CD4-positive, alpha-beta memory T cell (primary cell): ENCODE measurements at regions not wholly inside any gene's neighbourhood (a gene's known extent, or its start where the extent isn't known, plus 50 kb on each side); places are given as distances from the start of the nearest gene placed in this dataset.

ENCODE experiments used
- CTCF ChIA-PET: fragments of 350-600 bp; sonication (Branson Sonifier 250); formaldehyde crosslinking; loops from one replicate; lab custom pipeline; 2021; ENCODE audit warnings: inconsistent platforms; ENCODE audit not compliant: partially characterized antibody; lab: Charles Lee
- POLR2A ChIA-PET: fragments of 350-600 bp; sonication (Branson Sonifier 250); formaldehyde crosslinking; loops from one replicate; lab custom pipeline; 2021; ENCODE audit not compliant: partially characterized antibody; lab: Charles Lee
- DNase-seq, 5 donors: peaks; one replicate each; pipeline versions ENCODE4 v3.0.0 to v3.0.0-alpha.2; 2020 to 2022; ENCODE audit warnings: mixed read lengths in 1 of 5
- H3K27ac ChIP-seq: one replicate; pipeline ENCODE4 v1.7.0; 2013; ENCODE audit warnings: low read depth, low read length
- H3K27me3 ChIP-seq: 2 replicates; pipeline ENCODE4 v1.7.0; 2013; ENCODE audit warnings: mild to moderate bottlenecking, low read length, moderate library complexity; ENCODE audit not compliant: insufficient read depth
- H3K36me3 ChIP-seq: 2 replicates; pipeline ENCODE4 v1.7.0; 2013; ENCODE audit warnings: mild to moderate bottlenecking, low read length, moderate library complexity; ENCODE audit not compliant: insufficient read depth
- H3K4me1 ChIP-seq: 2 replicates; pipeline ENCODE4 v1.7.0; 2013; ENCODE audit warnings: mild to moderate bottlenecking, low read length, moderate library complexity; ENCODE audit not compliant: insufficient read depth
- H3K4me3 ChIP-seq, 2 donors: one replicate each; pipeline ENCODE4 v1.7.0; 2013; ENCODE audit warnings: low read length in 2 of 2, mild to moderate bottlenecking in 1 of 2
- H3K9me3 ChIP-seq, 2 donors: one replicate each; pipeline ENCODE4 v1.7.0; 2013; ENCODE audit warnings: low read length in 2 of 2, control low read depth in 1 of 2; ENCODE audit not compliant: control insufficient read depth in 1 of 2
- H3K27ac Mint-ChIP-seq, 7 donors: one replicate each; pipeline ENCODE4 v1.8.0; 2020 to 2021; ENCODE audit warnings: mixed read lengths in 7 of 7, mild to moderate bottlenecking in 6 of 7, inconsistent platforms in 3 of 7, moderate library complexity in 3 of 7
- H3K27me3 Mint-ChIP-seq, 2 donors: one replicate each; pipeline ENCODE4 v1.8.0; 2020 to 2021; ENCODE audit warnings: mixed read lengths in 2 of 2
- H3K36me3 Mint-ChIP-seq, 2 donors: one replicate each; pipeline ENCODE4 v1.8.0; 2020 to 2021; ENCODE audit warnings: mixed read lengths in 2 of 2, inconsistent platforms in 1 of 2, mild to moderate bottlenecking in 1 of 2
- H3K4me1 Mint-ChIP-seq, 4 donors: one replicate each; pipeline ENCODE4 v1.8.0; 2020 to 2021; ENCODE audit warnings: mixed read lengths in 4 of 4, mild to moderate bottlenecking in 1 of 4
- H3K4me3 Mint-ChIP-seq, 8 donors: one replicate each; pipeline ENCODE4 v1.8.0; 2020 to 2021; ENCODE audit warnings: mixed read lengths in 8 of 8, mild to moderate bottlenecking in 7 of 8, moderate library complexity in 6 of 8, inconsistent platforms in 3 of 8
- H3K9me3 Mint-ChIP-seq, 8 donors: one replicate each; pipeline ENCODE4 v1.8.0; 2020 to 2021; ENCODE audit warnings: mixed read lengths in 8 of 8, mild to moderate bottlenecking in 5 of 8, inconsistent platforms in 3 of 8, moderate library complexity in 1 of 8
- intact Hi-C: fragments of 100-400 bp; cut with micrococcal nuclease; formaldehyde crosslinking; loops from one replicate; pipeline ENCODE4 v1.15.1; 2023

- Mint-ChIP-seq H3K36me3 (no peaks in the 10 kb centered on the region), H3K27me3 (no peaks in the 10 kb centered on the region), H3K4me1 (peaks cover 9 to 22% (median 12%) of the 10 kb centered on the region in 4 donors), H3K27ac (peak overlapping the region; percentile 13 to 87 (median 61)), H3K4me3 (peak overlapping the region; percentile 26 to 65 (median 44)), H3K9me3 (peaks cover 0 to 6% (median under 1%) of the 10 kb centered on the region in 8 donors)
- ChIA-PET CTCF (no interaction called here), POLR2A (no interaction called here)
- Histone ChIP-seq H3K9me3 (no peaks in the 10 kb centered on the region), H3K27ac (no peak overlapping the region), H3K36me3 (no peaks in the 10 kb centered on the region), H3K27me3 (no peaks in the 10 kb centered on the region), H3K4me1 (no peaks in the 10 kb centered on the region), H3K4me3 (no peak overlapping the region)
- DNase-seq = peak in 1 of 5 donors; percentile 10
- intact Hi-C loops = no loop called here
These were observed 634.0 kb upstream of the LMCD1 start for GRCh38 chr3:7867587-7867986.

DNA sequence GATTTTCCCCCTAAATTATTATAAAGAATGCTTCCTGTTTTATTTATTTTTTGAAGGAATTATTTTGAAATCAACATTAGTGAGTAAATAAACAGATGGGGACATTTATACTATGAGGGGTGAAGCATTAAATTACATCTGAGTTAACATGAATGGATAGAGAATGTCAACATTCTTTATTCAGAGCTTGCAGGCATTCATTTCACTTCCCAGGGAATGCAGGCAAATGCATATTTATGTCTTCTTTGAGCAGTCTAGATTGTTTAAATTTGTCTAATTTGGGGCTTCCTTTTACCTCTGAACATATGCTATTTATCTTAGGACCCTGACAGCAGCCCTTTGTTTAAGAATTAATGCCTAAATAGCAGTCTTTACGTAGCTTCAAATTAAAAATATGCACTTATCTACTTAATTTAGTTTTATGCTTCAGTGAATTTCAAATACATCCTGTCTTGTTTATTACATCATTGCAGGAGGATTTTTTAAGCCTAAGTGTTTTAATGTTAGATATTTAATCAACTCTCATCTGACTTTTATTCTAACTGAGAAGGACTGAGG lies 630.5 kb upstream of the LMCD1 start:
- no peak overlapping the region for H3K4me3 Mint-ChIP-seq
- Histone ChIP-seq H3K27me3 (no peaks in the 10 kb centered on the region), H3K4me1 (peaks cover 5% of the 10 kb centered on the region), H3K36me3 (no peaks in the 10 kb centered on the region), H3K9me3 (no peaks in the 10 kb centered on the region), H3K4me3 (no peak overlapping the region), H3K27ac (no peak overlapping the region)
- intact Hi-C loops = no loop called here
- H3K27me3 Mint-ChIP-seq = no peaks in the 10 kb centered on the region
- no peaks in the 10 kb centered on the region for H3K36me3 Mint-ChIP-seq
- no peak overlapping the region for H3K27ac Mint-ChIP-seq
- CTCF ChIA-PET = no interaction called here
- peaks cover 0 to 5% (median 2%) of the 10 kb centered on the region in 8 donors for H3K9me3 Mint-ChIP-seq
- peaks cover 9 to 28% (median 18%) of the 10 kb centered on the region in 4 donors for H3K4me1 Mint-ChIP-seq
- no peak for DNase-seq
- POLR2A ChIA-PET = no interaction called here

DNA sequence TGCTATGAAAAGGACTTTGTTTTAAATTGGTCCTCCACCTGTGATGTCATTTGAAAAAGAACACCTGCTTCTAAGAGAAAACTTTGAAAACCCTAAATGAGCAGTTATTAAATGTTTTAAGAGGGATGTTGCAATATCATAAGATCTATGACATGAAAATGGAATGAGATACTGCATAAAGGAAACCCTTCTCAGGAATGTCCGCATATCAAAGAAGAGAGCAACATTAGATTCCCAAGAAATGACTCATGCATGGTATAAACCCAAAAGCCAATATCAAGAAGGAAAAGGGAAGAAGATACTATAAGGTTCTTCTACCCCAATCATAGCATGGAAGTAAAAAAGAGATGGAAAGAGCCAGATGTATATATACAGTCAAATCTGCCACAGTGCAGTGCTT lies 627.5 kb upstream of the LMCD1 start:
- H3K27ac Mint-ChIP-seq = no peak overlapping the region
- peaks cover 32% of the 10 kb centered on the region for H3K4me1 ChIP-seq
- H3K9me3 ChIP-seq = no peaks in the 10 kb centered on the region
- no peak overlapping the region for H3K4me3 ChIP-seq
- no peaks in the 10 kb centered on the region for H3K36me3 ChIP-seq
- H3K27ac ChIP-seq = no peak overlapping the region
- peaks cover 12 to 37% (median 21%) of the 10 kb centered on the region in 4 donors for H3K4me1 Mint-ChIP-seq
- ChIA-PET CTCF (no interaction called here), POLR2A (no interaction called here)
- H3K27me3 Mint-ChIP-seq = no peaks in the 10 kb centered on the region
- peaks cover 0 to 5% (median 2%) of the 10 kb centered on the region in 8 donors for H3K9me3 Mint-ChIP-seq
- H3K4me3 Mint-ChIP-seq = no peak overlapping the region
- intact Hi-C loops = no loop called here
- DNase-seq = no peak
- no peaks in the 10 kb centered on the region for H3K27me3 ChIP-seq
- H3K36me3 Mint-ChIP-seq = peaks cover 0 to 3% of the 10 kb centered on the region in 2 donors

DNA sequence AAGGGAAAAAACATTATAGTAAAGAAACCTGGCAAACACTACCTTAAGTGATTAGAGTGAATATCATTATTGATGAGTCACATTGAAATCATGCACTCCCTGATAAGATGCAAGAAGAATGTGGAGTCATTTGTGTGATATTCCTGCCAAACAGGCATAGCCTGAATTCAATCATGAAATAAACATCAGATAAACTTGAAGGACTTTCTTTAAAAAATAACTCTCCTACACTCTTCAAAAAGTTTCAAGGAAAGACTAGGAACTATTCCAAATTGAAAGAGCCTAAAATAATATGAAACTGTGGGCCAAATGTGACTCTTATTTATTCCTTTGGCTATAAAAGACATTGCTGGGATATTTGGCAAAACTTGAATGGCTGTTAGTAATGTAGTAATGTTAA lies 625.7 kb upstream of the LMCD1 start:
- ChIA-PET CTCF (no interaction called here), POLR2A (no interaction called here)
- H3K36me3 Mint-ChIP-seq = peaks cover 0 to 3% of the 10 kb centered on the region in 2 donors
- no peak for DNase-seq
- no peaks in the 10 kb centered on the region for H3K27me3 Mint-ChIP-seq
- H3K4me1 Mint-ChIP-seq = peaks cover 12 to 38% (median 23%) of the 10 kb centered on the region in 4 donors
- peak overlapping the region in 1 of 8 donors; percentile 4 for H3K4me3 Mint-ChIP-seq
- H3K27me3 ChIP-seq = no peaks in the 10 kb centered on the region
- no peak overlapping the region for H3K4me3 ChIP-seq
- H3K27ac Mint-ChIP-seq = peak overlapping the region in 2 of 7 donors; percentile 95 to 96
- intact Hi-C loops = no loop called here
- no peaks in the 10 kb centered on the region for H3K9me3 ChIP-seq
- no peaks in the 10 kb centered on the region for H3K36me3 ChIP-seq
- H3K4me1 ChIP-seq = peaks cover 32% of the 10 kb centered on the region
- peaks cover 0 to 15% (median 3%) of the 10 kb centered on the region in 8 donors for H3K9me3 Mint-ChIP-seq
- no peak overlapping the region for H3K27ac ChIP-seq

DNA sequence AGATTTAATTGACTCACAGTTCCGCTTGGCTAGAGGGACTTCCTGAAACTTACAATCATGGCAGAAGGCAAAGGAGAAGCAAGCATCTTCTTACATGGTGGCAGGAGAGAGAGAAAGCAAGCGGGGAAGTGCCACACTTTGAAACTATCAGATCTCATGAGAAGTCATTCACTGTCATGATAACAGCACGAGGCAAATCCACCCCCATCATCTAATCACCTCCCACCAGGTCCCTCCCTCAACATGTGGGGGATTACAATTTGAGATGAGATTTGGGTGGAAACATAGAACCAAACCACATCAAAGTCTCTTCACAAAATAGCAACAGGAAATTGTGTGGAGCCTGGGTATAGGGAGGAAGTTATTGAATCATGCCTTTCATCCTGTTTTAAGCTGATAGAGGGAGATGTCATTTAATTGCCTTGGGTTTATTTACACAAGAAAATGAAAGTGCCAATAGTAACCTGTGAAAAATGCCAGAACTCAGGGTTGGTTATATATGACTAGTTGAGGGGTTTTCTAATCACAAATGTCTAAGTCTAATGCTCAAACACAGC lies 624.8 kb upstream of the LMCD1 start:
- Mint-ChIP-seq H3K27ac (peak overlapping the region; percentile 82 to 96 (median 91)), H3K4me3 (peak overlapping the region; percentile 7 to 82 (median 78)), H3K9me3 (peaks cover 0 to 15% (median 3%) of the 10 kb centered on the region in 8 donors), H3K27me3 (no peaks in the 10 kb centered on the region), H3K4me1 (peaks cover 14 to 39% (median 24%) of the 10 kb centered on the region in 4 donors), H3K36me3 (peaks cover under 1 to 3% of the 10 kb centered on the region in 2 donors)
- Histone ChIP-seq H3K36me3 (no peaks in the 10 kb centered on the region), H3K27me3 (no peaks in the 10 kb centered on the region), H3K27ac (no peak overlapping the region), H3K4me3 (no peak overlapping the region), H3K4me1 (peaks cover 33% of the 10 kb centered on the region), H3K9me3 (no peaks in the 10 kb centered on the region)
- CTCF ChIA-PET = no interaction called here
- peak; percentile 77 to 89 (median 81) for DNase-seq
- intact Hi-C loops = no loop called here
- POLR2A ChIA-PET = interaction anchor here (0.6 to 1.7 kb wide), 3 partner anchors 9 to 43 kb away, joined by 3 to 5 read pairs (median 3); no protein-coding TSS in a partner anchor

DNA sequence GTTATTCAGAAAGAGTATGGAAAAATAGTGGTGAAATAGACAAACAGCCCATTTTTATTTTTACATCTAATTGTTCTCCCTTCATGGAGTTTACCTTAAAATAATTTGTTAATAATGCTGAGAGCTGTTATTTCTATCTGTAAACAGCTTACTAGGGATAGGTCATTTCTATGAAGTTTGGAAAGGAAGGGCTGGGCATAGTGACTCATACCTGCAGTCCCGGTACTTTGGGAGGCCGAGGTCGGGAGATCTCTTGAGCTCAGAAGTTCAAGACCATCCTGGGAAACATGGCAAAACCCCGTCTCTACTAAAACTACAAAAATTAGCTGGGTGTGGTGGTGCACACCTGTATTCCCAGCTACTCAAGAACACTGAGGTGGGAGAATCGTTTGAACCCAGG lies 624.3 kb upstream of the LMCD1 start:
- Mint-ChIP-seq H3K4me1 (peaks cover 19 to 44% (median 29%) of the 10 kb centered on the region in 4 donors), H3K27me3 (no peaks in the 10 kb centered on the region), H3K27ac (peak overlapping the region; percentile 82 to 96 (median 91)), H3K4me3 (peak overlapping the region in 7 of 8 donors; percentile 65 to 82 (median 78)), H3K36me3 (peaks cover 3 to 5% of the 10 kb centered on the region in 2 donors), H3K9me3 (peaks cover 0 to 15% (median 3%) of the 10 kb centered on the region in 8 donors)
- H3K27ac ChIP-seq = no peak overlapping the region
- intact Hi-C loops = no loop called here
- no peaks in the 10 kb centered on the region for H3K27me3 ChIP-seq
- no peak overlapping the region for H3K4me3 ChIP-seq
- no peaks in the 10 kb centered on the region for H3K36me3 ChIP-seq
- POLR2A ChIA-PET = interaction anchor here (0.6 to 1.7 kb wide), 3 partner anchors 9 to 43 kb away, joined by 3 to 5 read pairs (median 3); no protein-coding TSS in a partner anchor
- H3K4me1 ChIP-seq = peaks cover 38% of the 10 kb centered on the region
- no peak for DNase-seq
- CTCF ChIA-PET = no interaction called here
- no peaks in the 10 kb centered on the region for H3K9me3 ChIP-seq

DNA sequence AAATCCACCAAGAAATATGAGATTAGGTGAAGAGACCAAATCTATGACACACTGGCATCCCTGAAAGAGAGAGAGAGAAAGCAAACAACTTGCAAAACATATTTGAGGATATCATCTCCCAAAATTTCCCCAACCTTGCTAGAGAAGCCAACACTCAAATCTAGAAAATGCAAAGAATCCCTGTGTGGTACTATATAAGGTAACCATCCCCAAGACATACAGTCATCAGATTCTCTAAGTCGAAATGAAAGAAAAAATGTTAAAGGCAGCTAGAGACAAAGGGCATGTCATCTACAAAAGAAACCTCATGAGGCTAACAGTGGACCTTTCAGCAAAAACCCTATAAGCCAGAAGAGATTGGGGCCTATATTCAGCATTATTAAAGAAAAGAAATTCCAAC lies 622.1 kb upstream of the LMCD1 start:
- no peak overlapping the region for H3K27ac ChIP-seq
- intact Hi-C loops = no loop called here
- ChIA-PET CTCF (interaction anchor here (0.6 kb wide), 1 partner anchor 1405 kb away, joined by 3 read pairs; no protein-coding TSS in a partner anchor), POLR2A (no interaction called here)
- no peak overlapping the region for H3K4me3 ChIP-seq
- peaks cover 21 to 41% (median 27%) of the 10 kb centered on the region in 4 donors for H3K4me1 Mint-ChIP-seq
- no peak overlapping the region for H3K27ac Mint-ChIP-seq
- DNase-seq = no peak
- no peaks in the 10 kb centered on the region for H3K27me3 ChIP-seq
- H3K9me3 ChIP-seq = no peaks in the 10 kb centered on the region
- H3K4me1 ChIP-seq = peaks cover 40% of the 10 kb centered on the region
- H3K9me3 Mint-ChIP-seq = peaks cover under 1 to 17% (median 3%) of the 10 kb centered on the region in 8 donors
- H3K27me3 Mint-ChIP-seq = no peaks in the 10 kb centered on the region
- H3K4me3 Mint-ChIP-seq = peak overlapping the region in 1 of 8 donors; percentile 41
- H3K36me3 ChIP-seq = no peaks in the 10 kb centered on the region
- peaks cover 3 to 6% of the 10 kb centered on the region in 2 donors for H3K36me3 Mint-ChIP-seq
